ENCODE measurements at regions not wholly inside any gene's neighbourhood (a gene's known extent, or its start where the extent isn't known, plus 50 kb on each side); places are given as distances from the start of the nearest gene placed in this dataset.

GRCh38 chr3:191750618-191751017 lies 289.7 kb downstream of the PYDC2 start:
- DNase-seq: no peak

DNA sequence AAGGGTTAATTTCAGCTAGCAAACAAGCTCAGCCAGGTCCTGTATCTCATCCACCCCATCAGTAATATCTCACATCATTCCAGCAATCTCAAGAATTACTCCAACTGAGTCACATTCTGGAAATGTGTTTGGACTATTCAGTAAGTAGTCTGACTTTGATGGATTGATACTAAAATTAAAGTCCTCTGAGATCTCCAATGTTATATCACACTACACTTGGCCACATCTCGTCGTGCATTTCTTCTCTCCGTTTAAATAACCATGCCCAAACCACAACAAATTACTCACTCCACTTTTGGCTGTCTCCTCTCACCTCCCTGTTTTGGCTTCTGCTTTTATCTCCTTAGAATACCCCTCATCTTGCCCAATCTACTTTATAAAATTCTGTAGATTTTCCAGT lies 292.2 kb downstream of the PYDC2 start:
- peak; percentile 8 for DNase-seq

DNA sequence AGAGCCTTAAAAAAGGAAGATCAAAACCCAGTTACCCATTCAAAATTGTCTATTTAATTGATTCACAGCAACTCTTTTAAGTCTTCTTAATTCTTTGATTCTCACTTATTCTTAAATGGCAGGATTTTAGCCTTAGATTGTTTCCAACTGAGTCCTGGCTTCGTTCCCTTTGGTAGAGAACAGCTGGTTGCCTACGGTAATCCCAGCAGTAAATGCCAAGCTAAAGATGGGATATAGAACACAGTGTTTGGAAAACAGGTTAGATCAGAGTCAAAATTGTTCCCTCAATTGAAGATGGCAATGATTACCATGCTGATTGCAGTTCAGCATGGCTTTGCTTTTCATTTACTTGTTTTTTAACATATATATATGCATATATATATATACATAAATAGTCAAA lies 300.9 kb downstream of the PYDC2 start:
- peak; percentile 29 for DNase-seq

DNA sequence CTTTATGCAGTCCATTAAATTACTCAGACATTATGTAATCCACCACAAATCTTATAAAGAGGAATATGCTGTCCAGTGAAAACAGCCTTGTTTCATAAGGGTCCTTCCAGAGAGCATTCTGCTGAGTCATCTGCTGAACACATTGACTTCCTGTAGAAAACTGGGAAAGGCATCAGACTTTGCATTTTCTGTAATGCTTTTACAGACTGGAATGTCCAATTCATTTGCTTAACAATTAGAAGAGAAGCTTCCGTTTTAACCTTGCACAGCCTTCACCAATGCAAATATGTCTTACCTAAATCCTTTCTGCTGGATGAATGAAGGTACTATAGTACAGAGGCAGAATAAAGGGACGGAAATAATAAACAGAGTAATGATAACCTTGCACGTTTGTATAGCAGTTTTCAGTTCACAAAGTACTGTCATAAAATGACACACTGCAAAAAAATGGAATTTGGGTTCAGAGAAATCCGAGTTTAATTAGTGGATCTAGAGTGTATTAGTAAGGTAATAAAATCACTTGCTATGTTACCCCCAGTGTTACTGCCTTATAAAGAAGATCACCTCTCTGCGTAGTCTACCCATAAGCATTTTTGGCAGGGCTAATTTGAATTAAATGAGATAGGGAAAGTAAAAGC lies 301.5 kb downstream of the PYDC2 start:
- DNase-seq: peak; percentile 87

DNA sequence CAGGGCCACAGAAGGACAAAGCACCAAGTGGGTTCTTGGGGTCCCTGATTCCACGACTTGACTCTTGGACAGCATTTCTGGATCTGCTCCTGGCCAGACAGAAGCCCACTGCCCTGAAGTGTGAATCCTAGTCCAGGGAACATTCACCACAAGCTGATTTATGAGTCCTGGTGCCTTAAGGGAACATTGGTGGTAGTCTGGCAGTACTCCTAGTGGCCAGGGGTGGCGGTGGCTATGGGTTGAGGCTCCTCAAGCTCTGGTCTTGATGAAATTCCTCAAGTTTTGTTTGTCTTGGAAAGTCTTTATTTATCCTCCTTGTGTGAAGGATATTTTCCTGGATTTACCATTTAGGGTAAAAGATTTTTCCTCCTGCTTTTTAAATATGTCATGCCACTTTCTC lies 307.5 kb downstream of the PYDC2 start:
- DNase-seq: no peak

DNA sequence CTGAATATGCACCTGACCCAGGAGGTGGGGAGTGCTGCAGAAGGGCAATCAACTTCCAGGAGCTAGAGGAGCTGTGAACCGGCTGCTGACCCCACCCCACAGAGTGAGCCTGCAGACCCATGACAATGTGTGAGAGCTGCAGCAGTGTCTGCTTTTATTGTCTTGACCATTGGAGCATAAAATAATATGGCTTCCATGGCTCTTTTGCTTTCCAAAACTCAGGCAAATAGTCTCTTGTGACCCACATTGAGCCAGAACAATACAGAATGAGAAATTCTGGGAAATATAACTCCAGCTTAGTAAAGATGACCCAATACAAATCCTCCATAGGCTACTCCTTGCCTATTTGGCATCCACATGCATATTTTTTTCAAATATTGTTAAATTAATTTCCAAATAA lies 309.6 kb downstream of the PYDC2 start:
- no peak for DNase-seq

GRCh38 chr3:191774485-191774884 lies 313.5 kb downstream of the PYDC2 start:
- DNase-seq: peak; percentile 96

GRCh38 chr3:191775451-191776233 lies 314.7 kb downstream of the PYDC2 start:
- DNase-seq: peak; percentile 89

GRCh38 chr3:191781044-191781443 lies 320.1 kb downstream of the PYDC2 start:
- no peak for DNase-seq

GRCh38 chr3:191783024-191783423 lies 322.1 kb downstream of the PYDC2 start:
- no peak for DNase-seq

DNA sequence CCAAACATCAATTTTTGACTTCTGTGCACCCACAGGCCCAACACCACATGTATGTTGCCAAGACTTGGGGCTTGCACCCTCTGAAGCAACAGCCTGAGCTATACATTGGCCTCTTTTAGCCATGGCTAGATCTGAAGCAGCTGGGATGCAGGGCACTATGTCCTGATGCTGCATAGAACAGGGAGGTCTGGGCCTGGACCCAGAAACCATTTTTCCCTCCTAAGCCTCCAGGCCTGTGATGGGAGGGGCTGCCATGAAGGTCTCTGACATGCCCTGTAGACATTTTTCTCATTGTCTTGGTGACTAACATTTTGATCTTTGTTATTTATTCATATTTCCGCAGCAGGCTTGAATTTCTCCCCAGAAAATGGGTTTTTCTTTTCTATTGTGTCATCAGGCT lies 330.0 kb downstream of the PYDC2 start:
- DNase-seq: no peak

DNA sequence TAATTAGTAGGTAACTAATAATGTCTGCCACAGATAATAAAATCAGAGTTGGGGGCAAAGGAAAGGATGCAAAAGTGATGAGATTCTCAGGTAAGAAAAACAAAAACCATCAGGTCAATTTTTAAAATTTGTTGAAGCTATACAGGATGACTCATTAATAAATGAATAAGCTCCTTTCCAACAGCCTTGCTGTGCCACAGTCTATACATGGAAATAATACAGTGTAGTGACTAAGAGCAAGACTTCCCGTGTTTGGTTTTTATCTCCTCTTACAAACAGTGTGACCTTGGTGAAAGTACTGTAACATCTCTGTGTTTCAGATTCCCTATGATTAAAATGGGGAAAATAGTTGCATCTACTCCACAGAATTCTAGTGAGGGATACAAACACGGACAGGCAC lies 331.6 kb downstream of the PYDC2 start:
- DNase-seq: peak; percentile 11

- DNase-seq: no peak
Measured at GRCh38 chr3:191795196-191795595, 334.2 kb downstream of the PYDC2 start.

DNA sequence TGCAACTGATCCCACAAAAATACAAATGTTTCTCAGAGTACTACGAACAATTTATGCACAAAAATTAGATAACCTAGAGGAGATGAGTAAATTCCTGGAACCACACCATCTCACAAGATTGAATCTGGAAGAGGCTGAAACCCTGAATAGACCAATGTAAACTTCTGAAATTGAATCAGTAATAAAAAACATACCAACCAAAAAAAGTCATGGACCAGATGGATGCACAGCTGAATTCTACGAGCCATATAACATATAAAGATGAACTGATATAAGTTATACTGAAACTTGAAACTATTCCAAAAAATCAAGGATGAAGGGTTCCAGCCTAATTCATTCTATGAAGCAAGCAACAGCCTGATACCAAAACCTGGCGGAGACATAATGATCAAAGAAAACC lies 336.3 kb downstream of the PYDC2 start:
- DNase-seq: no peak

DNA sequence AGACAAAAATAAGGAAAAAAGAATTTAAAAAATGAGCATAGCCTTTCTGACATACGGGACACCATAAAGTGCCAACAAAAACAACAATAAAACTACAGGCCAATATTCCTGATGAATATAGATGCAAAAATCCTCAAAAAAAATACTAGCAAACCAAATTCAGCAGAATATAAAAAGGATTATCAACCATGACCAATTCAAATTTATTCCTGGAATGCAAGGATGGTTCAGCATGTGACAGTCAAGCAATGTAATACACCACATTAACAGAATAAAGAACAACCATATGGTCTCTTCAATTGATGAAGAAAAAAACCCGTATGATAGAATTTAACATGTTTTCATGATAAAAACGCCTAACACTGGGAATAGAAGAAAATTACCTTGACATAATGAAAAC lies 341.7 kb downstream of the PYDC2 start:
- DNase-seq: no peak

DNA sequence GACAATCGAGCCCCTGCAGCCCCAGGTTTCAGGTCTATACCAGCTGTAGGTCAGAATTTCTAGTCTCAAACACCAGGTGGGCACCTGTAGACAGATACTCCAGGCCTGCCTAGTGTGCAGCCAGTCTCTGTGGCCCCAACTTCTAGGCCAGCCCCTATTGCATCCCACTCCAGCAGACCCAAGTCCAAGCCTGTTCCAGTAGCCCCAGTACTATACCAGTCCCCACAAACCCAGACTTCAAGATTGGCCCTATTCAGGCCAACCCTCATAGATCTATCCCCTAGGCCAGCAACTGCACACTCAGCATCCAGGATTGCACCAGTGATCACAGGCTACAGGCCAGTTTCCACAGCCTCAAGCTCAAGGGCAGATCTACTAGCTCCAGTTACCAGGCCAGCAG lies 344.0 kb downstream of the PYDC2 start:
- no peak for DNase-seq

DNA sequence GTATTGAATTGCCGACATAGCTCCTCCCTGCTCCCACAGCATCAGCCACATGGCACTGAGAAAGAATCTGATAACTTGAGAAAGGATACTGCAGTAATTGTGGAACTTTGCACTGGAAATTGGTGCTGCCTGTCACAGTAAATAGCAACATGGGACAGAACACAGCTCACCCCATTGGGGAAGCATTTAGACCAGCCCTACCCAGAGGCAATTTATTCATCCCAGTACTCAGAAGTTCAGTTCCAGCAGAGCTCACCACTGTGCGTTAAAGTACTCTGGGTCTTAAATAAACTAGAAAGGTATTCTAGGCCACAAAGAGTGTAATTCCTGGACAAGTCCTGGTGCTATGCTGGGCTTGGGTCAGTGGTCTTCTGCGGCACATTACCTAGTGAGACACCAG lies 347.1 kb downstream of the PYDC2 start:
- no peak for DNase-seq

GRCh38 chr3:191809326-191809949 lies 348.5 kb downstream of the PYDC2 start:
- peak; percentile 20 for DNase-seq

- no peak for DNase-seq
Measured at GRCh38 chr3:191813245-191813644, 352.3 kb downstream of the PYDC2 start.

GRCh38 chr3:191848818-191849217 lies 387.9 kb downstream of the PYDC2 start:
- DNase-seq: no peak

DNA sequence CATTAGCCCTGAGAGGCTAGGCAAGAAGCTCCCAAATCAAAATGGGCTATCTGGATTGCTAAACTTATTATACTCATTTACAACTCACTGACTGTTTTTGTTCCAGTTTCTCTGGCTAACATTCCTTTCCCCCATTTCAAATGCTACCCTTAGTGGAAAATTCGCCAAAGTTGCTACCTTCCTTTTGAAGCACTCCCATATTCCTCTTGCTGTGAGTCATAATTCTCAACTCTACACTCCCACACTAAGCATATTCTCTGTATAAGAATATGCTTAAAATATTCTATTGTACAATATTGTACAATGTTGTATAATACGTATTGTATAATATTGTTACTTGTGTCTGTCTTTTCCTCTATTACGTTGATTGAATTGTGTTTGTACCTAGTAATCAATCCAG lies 398.6 kb downstream of the PYDC2 start:
- no peak for DNase-seq

DNA sequence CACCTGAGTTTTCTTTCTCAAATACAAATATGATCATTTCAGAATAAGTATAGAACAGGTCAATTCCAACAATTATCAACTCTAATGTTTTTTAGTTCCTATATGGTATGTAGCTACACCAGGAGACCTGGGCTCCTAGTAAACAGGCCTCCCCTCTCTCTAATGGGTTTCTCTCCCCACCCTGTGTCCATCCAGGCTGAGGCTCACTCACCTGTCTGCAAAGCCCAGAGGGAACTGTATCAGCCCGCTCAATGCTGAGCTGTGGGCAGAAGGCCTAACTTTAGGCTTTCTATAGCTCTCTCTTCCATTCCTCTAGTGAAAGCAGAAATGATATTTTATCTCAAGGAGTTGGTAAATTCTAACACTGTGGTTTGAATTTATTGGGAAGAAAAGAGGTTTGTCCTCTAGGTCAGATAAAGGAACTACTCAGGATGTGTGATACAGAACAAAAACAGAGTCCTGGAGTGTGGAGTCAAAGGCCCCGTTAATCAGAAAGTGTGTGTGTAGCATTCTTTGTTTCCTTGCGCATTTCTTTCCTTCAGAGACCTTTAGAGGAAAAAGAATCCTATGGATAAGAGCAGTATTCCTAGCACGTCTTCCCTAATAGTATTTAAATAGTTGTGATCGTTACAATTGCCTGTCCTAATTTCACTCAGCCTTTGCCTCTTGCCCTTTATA lies 408.9 kb downstream of the PYDC2 start:
- no peak for DNase-seq

DNA sequence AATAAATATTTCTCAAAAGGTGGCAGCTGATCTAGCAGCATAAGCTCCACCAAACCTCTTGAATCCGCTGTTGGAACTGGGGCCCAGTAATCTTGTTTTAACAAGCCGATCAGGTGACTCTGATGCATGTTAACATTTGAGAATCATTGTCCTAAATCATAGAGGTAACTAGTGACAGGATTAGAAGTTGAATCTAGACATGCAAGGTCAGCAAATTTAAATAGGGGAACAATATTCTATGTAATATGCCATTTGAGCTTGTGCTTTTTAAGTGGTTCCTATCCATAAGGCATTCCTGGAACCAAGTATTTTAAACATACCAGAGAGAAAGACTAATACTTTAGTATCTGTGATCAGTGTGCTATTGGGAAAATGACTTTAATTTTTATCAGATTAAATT lies 412.8 kb downstream of the PYDC2 start:
- DNase-seq: no peak

GRCh38 chr3:191882289-191882688 lies 421.3 kb downstream of the PYDC2 start:
- DNase-seq: peak; percentile 80

All from EL (cell line).